Prostate gland (tissue), 2 donors: ENCODE measurements at regions not wholly inside any gene's neighbourhood (a gene's known extent, or its start where the extent isn't known, plus 50 kb on each side); places are given as distances from the start of the nearest gene placed in this dataset.

ENCODE experiments used
- CTCF ChIP-seq, 4 experiments: fragments of 200-600 bp in 2 of 4; fragments of 450-650 bp in 2 of 4; sonication (generic) in 2 of 4; IDR thresholded peaks; 1 replicate in 3 of 4; 2 replicates in 1 of 4; pipeline ENCODE4 v1.5.1; 2016 to 2019; ENCODE audit warnings: antibody characterized with exemption in 4 of 4, mild to moderate bottlenecking in 2 of 4, moderate library complexity in 2 of 4
- POLR2AphosphoS5 ChIP-seq: sonication (generic); formaldehyde crosslinking; IDR thresholded peaks from one replicate; pipeline ENCODE4 v1.6.1; 2017; ENCODE audit warnings: antibody characterized with exemption

DNA sequence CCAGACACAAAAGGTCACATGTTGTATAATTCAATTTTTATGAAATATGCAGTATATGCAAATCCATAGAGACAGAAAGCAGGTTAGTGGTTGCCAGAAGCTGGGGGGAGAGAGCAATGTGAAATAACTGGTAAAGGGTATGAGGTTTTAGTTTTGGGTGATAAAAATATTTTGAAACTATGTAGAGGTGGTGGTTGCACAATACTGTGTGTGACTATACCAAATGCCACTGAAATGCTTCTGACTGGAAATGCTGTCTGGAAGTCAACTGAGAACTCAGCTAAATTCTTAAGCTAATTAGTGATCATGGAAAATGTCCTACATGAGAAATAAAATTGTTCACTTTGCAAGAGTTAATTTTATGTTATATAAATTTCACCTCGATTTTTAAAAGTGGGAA, 65.3 kb upstream of the RXFP2 start:
- TF ChIP-seq CTCF (IDR thresholded peaks at IDR 0.05) = no peak
- no peak for TF ChIP-seq POLR2AphosphoS5
